ENCODE measurements at regions not wholly inside any gene's neighbourhood (a gene's known extent, or its start where the extent isn't known, plus 50 kb on each side); places are given as distances from the start of the nearest gene placed in this dataset.
"Not testable (repeated sequence)": the region's sequence is repeated elsewhere in the genome, so short reads cannot be mapped to it uniquely, and the experiment has no call there.

DNA sequence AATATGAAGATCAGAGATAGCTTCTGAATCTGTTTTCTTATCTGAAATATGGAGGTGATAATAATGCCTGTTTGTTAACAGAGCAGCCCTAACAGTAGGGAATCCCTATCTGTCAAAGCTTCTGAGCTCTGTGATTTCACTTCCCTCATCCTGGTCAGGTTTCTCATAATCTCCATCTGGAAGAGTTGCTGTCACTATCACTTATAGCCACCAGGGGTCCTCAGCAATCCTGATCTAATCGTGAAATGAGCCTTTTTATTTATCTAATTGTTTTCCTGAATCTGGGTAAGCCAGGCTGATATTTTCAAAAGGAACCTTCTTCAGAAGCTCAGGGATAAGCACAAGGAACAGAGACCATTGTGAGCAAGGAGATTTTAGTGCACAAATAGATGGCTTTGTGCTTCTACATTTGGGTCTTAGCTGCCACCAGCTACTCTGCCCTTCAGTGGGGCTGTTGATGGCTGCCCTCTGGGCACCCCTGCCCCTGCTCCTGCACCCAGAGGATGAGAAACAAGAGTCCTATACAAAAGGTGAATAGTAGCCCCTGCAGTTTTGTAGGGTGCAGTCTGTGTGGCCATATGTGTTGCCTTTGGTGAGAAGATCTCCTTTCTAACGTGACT lies 196.4 kb upstream of the RADX start:
- H3K9ac ChIP-seq (ENCODE audit: low read depth, low read length), result no peak overlapping the region
- no peaks in the 10 kb centered on the region for H3K36me3 ChIP-seq (ENCODE audit: insufficient read depth, low read length)
- no peaks in the 10 kb centered on the region for H3K4me1 ChIP-seq (ENCODE audit: insufficient read depth, low read length)
- H3K9me3 ChIP-seq (ENCODE audit: control insufficient read depth, insufficient read depth, low read length), result no peaks in the 10 kb centered on the region; the same call in 1 of the 2 replicates

DNA sequence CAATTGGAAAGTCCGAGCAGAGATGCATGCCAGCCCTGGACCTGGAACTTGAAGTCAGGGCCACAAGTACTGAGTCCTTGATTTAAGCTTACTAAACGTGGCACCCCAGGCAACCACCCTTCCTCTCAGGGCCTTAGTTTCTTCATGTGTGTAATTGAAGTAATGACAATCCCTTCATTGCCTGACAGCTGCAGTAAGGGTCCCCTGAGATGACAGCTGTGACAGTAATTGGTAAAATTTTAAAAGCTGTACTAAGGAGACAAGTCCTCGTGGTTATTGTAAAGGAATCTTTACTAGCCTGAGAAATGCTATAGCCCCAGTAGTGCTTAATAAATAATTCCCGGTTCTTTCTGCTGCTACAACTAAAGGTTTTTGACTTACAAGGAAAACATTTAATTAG lies 175.1 kb upstream of the RADX start:
- H3K36me3 ChIP-seq (ENCODE audit: insufficient read depth, low read length), result no peaks in the 10 kb centered on the region
- H3K9me3 ChIP-seq (ENCODE audit: control insufficient read depth, insufficient read depth, low read length), result no peaks in the 10 kb centered on the region
- H3K9ac ChIP-seq (ENCODE audit: low read depth, low read length), result no peak overlapping the region
- H3K4me1 ChIP-seq (ENCODE audit: insufficient read depth, low read length), result no peaks in the 10 kb centered on the region

DNA sequence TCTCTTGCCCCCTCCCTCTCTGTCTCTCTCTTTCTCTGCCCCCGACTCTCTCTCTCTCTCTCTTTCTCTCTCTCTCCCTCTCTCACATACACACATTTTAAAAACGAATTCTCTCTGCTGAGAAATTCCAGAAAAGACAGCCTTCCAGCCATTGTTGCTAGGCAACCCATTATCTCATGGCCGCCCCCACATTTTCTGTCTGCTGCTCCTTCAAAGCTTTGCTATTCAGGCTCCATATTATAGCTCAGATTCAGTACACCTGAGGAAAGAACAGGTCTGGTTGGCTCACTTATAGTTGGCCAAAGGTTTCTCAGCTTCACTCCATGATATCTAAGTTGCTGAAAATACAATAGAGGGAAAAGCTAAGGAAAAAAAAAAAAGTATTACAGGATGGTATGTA lies 174.4 kb upstream of the RADX start:
- no peaks in the 10 kb centered on the region for H3K4me1 ChIP-seq (ENCODE audit: insufficient read depth, low read length)
- H3K36me3 ChIP-seq (ENCODE audit: insufficient read depth, low read length), result no peaks in the 10 kb centered on the region
- no peaks in the 10 kb centered on the region for H3K9me3 ChIP-seq (ENCODE audit: control insufficient read depth, insufficient read depth, low read length)
- H3K9ac ChIP-seq (ENCODE audit: low read depth, low read length), result no peak overlapping the region

DNA sequence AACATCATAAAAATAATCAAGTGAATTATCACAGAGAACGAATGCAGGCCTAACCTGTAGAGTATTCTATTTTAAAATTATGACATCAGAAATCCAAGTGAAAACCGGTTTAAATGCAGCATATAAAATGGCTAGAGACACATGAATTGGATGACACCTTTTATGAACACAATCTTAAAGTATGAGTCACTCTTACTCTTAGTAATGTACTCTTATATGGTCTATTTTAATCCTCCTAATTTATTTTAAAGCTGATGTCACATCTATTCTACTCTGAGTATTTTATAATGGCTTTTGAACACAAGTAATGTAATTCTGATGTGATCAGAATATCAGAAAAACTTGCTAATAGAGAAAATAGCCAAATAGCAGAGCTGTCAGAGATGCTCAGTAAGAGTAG lies 161.4 kb upstream of the RADX start:
- Histone ChIP-seq H3K4me1 (ENCODE audit: insufficient read depth, low read length) (no peaks in the 10 kb centered on the region), H3K36me3 (ENCODE audit: insufficient read depth, low read length) (no peaks in the 10 kb centered on the region), H3K9ac (ENCODE audit: low read depth, low read length) (no peak overlapping the region), H3K9me3 (ENCODE audit: control insufficient read depth, insufficient read depth, low read length) (no peaks in the 10 kb centered on the region)

DNA sequence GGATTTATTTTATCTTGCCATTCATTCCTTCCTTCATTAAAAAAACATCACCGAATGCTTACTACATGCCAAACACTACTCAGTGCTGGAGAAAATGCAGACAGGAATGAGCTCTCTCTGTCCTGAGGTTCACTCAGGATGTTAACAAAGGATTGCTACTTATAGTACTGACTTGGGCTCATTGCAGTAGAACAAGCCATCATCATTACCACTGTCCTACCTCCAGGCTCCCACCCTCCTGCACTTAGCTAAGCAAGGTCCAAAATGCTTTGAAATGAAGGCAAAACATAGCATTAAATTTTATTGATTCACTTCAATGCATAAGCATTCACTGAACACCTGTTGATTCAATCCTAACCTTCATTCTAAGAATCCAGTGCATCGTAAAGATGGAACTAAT lies 159.8 kb upstream of the RADX start:
- no peaks in the 10 kb centered on the region for H3K9me3 ChIP-seq (ENCODE audit: control insufficient read depth, insufficient read depth, low read length)
- no peak overlapping the region for H3K9ac ChIP-seq (ENCODE audit: low read depth, low read length)
- no peaks in the 10 kb centered on the region for H3K36me3 ChIP-seq (ENCODE audit: insufficient read depth, low read length)
- no peaks in the 10 kb centered on the region for H3K4me1 ChIP-seq (ENCODE audit: insufficient read depth, low read length)

DNA sequence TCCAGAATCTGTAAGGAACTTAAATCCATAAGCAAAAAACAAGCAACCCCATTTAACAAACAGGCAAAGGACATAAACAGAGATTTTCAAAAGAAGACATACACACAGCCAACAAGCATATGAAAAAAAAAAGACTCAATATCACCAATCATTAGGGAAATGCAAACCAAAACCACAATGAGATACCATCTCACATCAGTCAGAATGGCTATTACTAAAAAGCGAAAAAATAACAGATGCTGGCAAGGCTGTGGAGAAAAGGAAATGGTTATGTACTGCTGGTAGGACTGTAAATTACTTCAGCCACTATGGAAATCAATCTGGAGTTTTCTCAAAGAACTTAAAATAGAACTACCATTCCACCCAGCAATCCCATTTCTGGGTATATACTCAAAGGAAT lies 156.8 kb upstream of the RADX start:
- Histone ChIP-seq H3K36me3 (ENCODE audit: insufficient read depth, low read length) (no peaks in the 10 kb centered on the region), H3K9ac (ENCODE audit: low read depth, low read length) (no peak overlapping the region), H3K4me1 (ENCODE audit: insufficient read depth, low read length) (no peaks in the 10 kb centered on the region), H3K9me3 (ENCODE audit: control insufficient read depth, insufficient read depth, low read length) (no peaks in the 10 kb centered on the region)

DNA sequence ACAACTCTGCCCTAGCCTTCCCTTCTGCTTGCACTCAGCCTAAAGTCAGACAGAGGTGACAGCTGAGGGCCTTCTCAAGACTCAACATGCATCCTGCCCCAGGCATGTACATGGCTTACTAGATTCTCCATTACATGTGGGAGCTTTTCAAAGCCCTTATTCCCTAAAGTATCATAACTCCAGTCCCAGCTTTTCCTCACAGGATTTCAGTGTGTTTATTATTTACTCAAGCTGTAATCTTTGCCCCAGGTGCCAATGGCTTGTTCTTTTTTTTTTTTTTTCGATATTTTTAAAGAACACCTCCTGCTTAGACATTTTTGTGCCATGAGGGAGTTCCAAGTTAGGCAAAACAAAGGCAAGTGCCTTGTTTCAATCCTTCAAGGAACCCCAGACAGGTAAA lies 154.0 kb upstream of the RADX start:
- no peaks in the 10 kb centered on the region for H3K36me3 ChIP-seq (ENCODE audit: insufficient read depth, low read length)
- H3K9me3 ChIP-seq (ENCODE audit: control insufficient read depth, insufficient read depth, low read length), result no peaks in the 10 kb centered on the region
- H3K9ac ChIP-seq (ENCODE audit: low read depth, low read length), result no peak overlapping the region
- H3K4me1 ChIP-seq (ENCODE audit: insufficient read depth, low read length), result no peaks in the 10 kb centered on the region

DNA sequence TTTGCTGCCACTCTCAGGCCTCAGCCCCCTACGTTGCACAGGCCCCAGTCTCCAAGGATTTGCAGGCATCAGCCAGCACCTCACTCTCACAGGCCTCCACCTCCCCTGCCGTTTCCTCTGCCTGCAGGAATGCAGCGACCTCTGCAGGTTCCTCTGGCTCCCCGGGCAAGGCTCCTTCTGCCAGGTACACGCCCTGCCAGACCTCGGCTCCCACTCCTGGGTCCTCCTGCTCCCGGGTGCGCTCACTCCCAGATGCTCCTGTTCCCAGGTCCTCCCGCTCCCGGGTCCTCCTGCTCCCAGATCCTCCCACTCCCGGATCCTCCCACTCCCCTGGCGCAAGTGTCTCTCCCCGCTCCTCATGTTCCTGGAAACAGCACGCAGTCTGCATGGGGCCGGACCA lies 144.4 kb upstream of the RADX start:
- H3K4me1 ChIP-seq (ENCODE audit: insufficient read depth, low read length), result no peaks in the 10 kb centered on the region
- H3K9me3 ChIP-seq (ENCODE audit: control insufficient read depth, insufficient read depth, low read length), result peaks cover 6% of the 10 kb centered on the region; the same call in 1 of the 2 replicates
- no peak overlapping the region for H3K9ac ChIP-seq (ENCODE audit: low read depth, low read length)
- no peaks in the 10 kb centered on the region for H3K36me3 ChIP-seq (ENCODE audit: insufficient read depth, low read length)

DNA sequence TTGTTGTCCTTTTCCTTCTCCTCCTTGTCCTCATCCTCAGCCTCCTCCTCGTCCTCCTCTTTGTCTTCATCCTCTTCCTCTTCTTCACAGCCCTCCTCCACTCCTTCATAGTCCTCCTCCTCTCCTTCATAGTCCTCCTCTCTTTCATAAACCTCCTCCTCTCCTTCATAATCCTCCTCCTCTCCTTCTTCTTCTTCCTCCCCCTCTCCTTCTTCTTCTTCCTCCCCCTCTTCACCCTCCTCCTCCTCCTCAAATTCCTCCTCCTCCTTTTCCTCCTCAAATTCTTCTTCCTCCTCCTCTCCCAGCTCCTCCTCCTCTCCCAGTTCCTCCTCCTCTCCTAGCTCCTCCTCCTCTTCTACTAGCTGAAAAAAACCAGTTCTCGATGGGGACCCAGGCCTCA lies 143.8 kb upstream of the RADX start:
- no peak overlapping the region for H3K9ac ChIP-seq (ENCODE audit: low read depth, low read length)
- H3K9me3 ChIP-seq (ENCODE audit: control insufficient read depth, insufficient read depth, low read length), result peaks cover 6% of the 10 kb centered on the region; the same call in 1 of the 2 replicates
- H3K36me3 ChIP-seq (ENCODE audit: insufficient read depth, low read length), result no peaks in the 10 kb centered on the region
- H3K4me1 ChIP-seq (ENCODE audit: insufficient read depth, low read length), result no peaks in the 10 kb centered on the region

DNA sequence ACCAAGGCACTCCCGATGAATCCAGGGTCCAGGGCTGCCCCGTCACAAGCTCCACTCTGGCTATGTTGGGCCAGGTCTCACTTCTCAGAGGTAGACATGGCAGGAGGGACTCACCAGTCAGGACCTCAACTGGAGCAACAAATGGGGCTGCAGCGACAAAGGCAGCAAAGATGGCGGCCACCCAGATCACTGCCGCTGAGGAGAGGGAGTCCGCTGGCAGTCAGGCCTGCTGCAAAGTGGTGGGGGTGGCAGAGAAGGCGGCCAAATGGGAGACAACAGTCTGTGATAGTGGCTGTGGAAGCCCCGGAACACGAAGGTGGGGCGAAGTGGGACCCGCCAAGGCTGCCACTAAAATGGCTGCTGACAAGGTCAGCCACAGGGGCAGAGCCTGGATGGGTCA lies 143.3 kb upstream of the RADX start:
- Histone ChIP-seq H3K36me3 (ENCODE audit: insufficient read depth, low read length) (no peaks in the 10 kb centered on the region), H3K4me1 (ENCODE audit: insufficient read depth, low read length) (no peaks in the 10 kb centered on the region), H3K9ac (ENCODE audit: low read depth, low read length) (no peak overlapping the region), H3K9me3 (ENCODE audit: control insufficient read depth, insufficient read depth, low read length) (peaks cover 6% of the 10 kb centered on the region; the same call in 1 of the 2 replicates)

DNA sequence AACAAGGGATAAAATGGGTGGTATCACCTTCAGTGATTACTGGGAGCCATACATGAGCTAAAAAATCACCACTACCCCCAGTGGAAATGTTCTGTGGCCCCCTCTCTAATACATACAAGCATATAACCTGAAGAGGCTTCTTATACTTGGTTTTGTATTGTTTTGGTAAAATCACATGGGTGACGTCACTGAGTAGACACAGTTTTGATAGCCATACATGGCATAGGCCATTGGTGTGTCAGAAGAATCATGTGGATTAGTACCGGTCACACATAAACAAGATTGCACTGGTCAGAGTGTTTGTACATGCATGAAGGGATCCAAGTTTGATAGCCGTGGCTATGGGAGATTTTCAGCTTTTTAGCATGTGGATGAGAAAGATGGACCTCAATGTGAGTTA lies 131.9 kb upstream of the RADX start:
- Histone ChIP-seq H3K4me1 (ENCODE audit: insufficient read depth, low read length) (no peaks in the 10 kb centered on the region; the same call in 1 of the 2 replicates), H3K9me3 (ENCODE audit: control insufficient read depth, insufficient read depth, low read length) (no peaks in the 10 kb centered on the region), H3K9ac (ENCODE audit: low read depth, low read length) (no peak overlapping the region), H3K36me3 (ENCODE audit: insufficient read depth, low read length) (no peaks in the 10 kb centered on the region)

DNA sequence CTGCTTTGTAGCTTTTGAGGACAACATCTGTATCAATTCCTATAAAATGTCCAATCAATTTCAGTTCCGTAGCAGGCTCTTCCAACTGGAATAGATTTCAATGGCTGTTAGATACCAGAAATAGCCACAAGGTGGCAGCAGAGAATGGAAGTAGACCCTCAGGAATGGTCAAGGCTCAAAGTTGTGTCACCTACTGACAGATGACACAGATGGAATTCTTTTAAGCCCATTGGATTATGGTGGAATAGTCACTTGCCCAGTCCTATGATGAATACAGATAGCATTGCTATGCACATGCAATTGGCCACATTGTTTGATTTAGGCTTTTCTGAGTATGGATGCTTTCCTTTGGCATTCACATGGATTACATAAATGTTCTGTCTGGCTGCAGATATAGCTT lies 130.4 kb upstream of the RADX start:
- H3K4me1 ChIP-seq (ENCODE audit: insufficient read depth, low read length), result no peaks in the 10 kb centered on the region; the same call in 1 of the 2 replicates
- no peak overlapping the region for H3K9ac ChIP-seq (ENCODE audit: low read depth, low read length)
- H3K36me3 ChIP-seq (ENCODE audit: insufficient read depth, low read length), result no peaks in the 10 kb centered on the region
- no peaks in the 10 kb centered on the region for H3K9me3 ChIP-seq (ENCODE audit: control insufficient read depth, insufficient read depth, low read length)

DNA sequence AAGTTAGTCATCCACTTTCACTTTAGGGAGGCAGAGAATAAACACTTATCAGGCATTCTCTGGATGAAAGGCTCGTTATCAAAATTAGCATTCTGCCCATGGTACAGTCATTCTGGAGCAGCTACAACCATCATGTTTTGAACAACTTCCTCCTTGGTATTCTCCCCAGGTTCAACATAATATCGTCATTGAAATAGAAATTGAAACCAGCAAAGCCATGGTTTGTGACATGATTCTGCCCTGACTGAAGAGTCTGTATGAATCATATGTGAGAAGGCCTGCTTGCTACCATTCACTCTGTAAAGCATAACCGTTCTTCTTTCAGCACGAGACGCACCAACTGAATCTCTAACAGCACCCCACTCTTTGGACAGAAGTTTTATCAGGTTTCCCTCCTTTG lies 127.5 kb upstream of the RADX start:
- Histone ChIP-seq H3K9me3 (ENCODE audit: control insufficient read depth, insufficient read depth, low read length) (no peaks in the 10 kb centered on the region), H3K4me1 (ENCODE audit: insufficient read depth, low read length) (no peaks in the 10 kb centered on the region; the same call in 1 of the 2 replicates), H3K36me3 (ENCODE audit: insufficient read depth, low read length) (no peaks in the 10 kb centered on the region), H3K9ac (ENCODE audit: low read depth, low read length) (no peak overlapping the region)

DNA sequence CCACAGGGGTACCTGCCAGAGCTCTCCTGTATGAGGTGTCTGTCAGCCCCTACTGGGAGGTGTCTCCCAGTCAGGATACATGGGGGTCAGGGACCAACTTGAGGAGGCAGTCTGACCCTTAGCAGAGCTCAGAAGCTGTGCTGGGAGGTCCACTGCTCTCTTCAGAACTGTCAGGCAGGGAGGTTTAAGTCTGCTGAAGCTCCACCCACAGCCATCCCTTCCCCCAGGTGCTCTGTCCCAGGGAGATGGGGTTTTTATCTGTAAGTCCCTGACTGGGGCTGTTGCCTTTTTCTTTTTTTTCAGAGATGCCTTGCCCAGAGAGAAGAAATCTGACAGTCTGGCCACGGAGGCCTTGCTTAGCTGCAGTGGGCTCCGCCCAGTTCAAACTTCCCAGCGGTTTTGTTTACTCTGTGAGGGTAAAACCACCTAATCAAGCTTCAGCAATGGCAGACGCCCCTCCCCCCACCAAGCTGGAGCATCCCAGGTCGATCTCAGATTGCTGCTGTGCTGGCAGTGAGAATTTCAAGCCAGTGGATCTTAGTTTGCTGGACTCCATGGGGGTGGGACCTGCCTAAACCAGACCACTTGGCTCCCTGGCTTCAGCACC lies 118.5 kb upstream of the RADX start:
- H3K9me3 ChIP-seq (ENCODE audit: control insufficient read depth, insufficient read depth, low read length); H3K36me3 ChIP-seq (ENCODE audit: insufficient read depth, low read length); H3K4me1 ChIP-seq (ENCODE audit: insufficient read depth, low read length): not testable (repeated sequence)
- H3K9ac ChIP-seq (ENCODE audit: low read depth, low read length), result peak overlapping the region; percentile 48

DNA sequence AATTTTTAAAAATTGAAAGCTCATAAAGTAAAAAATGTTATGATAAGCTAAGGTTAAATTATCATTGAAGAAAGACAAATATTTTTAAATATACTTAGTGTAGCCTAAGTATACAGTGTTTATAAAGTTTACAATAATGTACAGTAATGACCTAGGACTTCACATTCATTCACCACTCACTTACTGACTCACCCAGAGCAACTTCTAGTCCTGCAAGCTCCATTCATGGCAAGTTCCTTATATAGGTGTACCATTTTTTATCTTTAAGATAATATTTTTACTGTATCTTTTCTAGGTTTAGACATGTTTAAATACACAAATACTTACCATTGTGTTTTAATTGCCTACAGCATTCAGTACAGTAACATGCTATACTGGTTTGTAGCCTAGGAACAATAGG lies 112.3 kb upstream of the RADX start:
- Histone ChIP-seq H3K9me3 (ENCODE audit: control insufficient read depth, insufficient read depth, low read length) (no peaks in the 10 kb centered on the region), H3K36me3 (ENCODE audit: insufficient read depth, low read length) (no peaks in the 10 kb centered on the region), H3K9ac (ENCODE audit: low read depth, low read length) (no peak overlapping the region), H3K4me1 (ENCODE audit: insufficient read depth, low read length) (peaks cover 19% of the 10 kb centered on the region)
